ENCODE measurements at regions not wholly inside any gene's neighbourhood (a gene's known extent, or its start where the extent isn't known, plus 50 kb on each side); places are given as distances from the start of the nearest gene placed in this dataset.

- H3K9me3 Mint-ChIP-seq: no peaks in the 10 kb centered on the region
- no peak overlapping the region for H2BK5ac ChIP-seq (ENCODE audit: insufficient read length, low read length)
- no peak for DNase-seq
Measured at GRCh38 chr11:87897921-87898320, 277.3 kb downstream of the RAB38 start.

More at GRCh38 chr11:87897921-87898320, 277.3 kb downstream of the RAB38 start:
- Mint-ChIP-seq H3K27me3 (ENCODE audit: low read depth) (no peaks in the 10 kb centered on the region), H3K4me3 (no peak overlapping the region), H3K27ac (no peak overlapping the region), H3K36me3 (ENCODE audit: insufficient read depth in 1 of 3, low read depth in 3 of 3) (no peaks in the 10 kb centered on the region), H3K4me1 (peaks cover 0 to 6% of the 10 kb centered on the region in 2 experiments; a peak in 2 of 4 replicates)
- Histone ChIP-seq H2AK5ac (ENCODE audit: insufficient read length, low read length) (no peak overlapping the region), H2BK15ac (ENCODE audit: low read depth, low read length) (no peak overlapping the region), H3K79me1 (ENCODE audit: insufficient read depth, low read depth, low read length, poor library complexity, severe bottlenecking) (no peaks in the 10 kb centered on the region), H3K27ac (ENCODE audit: insufficient read length, low read depth, low read length) (no peak overlapping the region), H3K79me2 (ENCODE audit: insufficient read depth, low read length) (no peaks in the 10 kb centered on the region), H4K5ac (ENCODE audit: insufficient read length, low read depth, low read length) (no peak overlapping the region), H3K4ac (ENCODE audit: low read depth, low read length) (no peak overlapping the region), H3K4me1 (ENCODE audit: insufficient read depth, low read length) (no peaks in the 10 kb centered on the region), H3K9ac (ENCODE audit: extremely low read depth, insufficient read length, low read length) (no peak overlapping the region), H3K23ac (ENCODE audit: insufficient read length, low read depth, low read length) (no peak overlapping the region), H2BK20ac (ENCODE audit: low read depth, low read length, poor library complexity, severe bottlenecking) (no peak overlapping the region), H3K14ac (ENCODE audit: insufficient read depth, low read length) (no peak overlapping the region), H2BK12ac (ENCODE audit: insufficient read length, low read depth, low read length) (no peak overlapping the region), H4K91ac (ENCODE audit: insufficient read length, low read depth, low read length) (no peak overlapping the region), H2BK120ac (ENCODE audit: low read depth, low read length, poor library complexity, severe bottlenecking) (no peak overlapping the region), H3T11ph (ENCODE audit: low read length) (no peak overlapping the region), H3K9me3 (ENCODE audit: control insufficient read depth, low read depth, low read length) (no peaks in the 10 kb centered on the region), H4K8ac (replicated peaks; ENCODE audit: insufficient read length, low read depth, low read length) (no peak overlapping the region), H3K18ac (ENCODE audit: insufficient read length, low read depth, low read length) (no peak overlapping the region), H3K27me3 (ENCODE audit: insufficient read depth, low read length) (no peaks in the 10 kb centered on the region), H3K23me2 (ENCODE audit: insufficient read length, low read depth, low read length, poor library complexity, severe bottlenecking) (no peaks in the 10 kb centered on the region), H4K20me1 (ENCODE audit: control insufficient read depth, insufficient read depth, insufficient read length) (no peaks in the 10 kb centered on the region), H2AFZ (ENCODE audit: low read length) (no peak overlapping the region), H3K56ac (ENCODE audit: insufficient read length, low read depth, low read length) (no peak overlapping the region), H3K4me2 (ENCODE audit: insufficient read depth, insufficient read length, low read length) (no peak overlapping the region)
- no peak for TF ChIP-seq CTCF (conservative IDR thresholded peaks at IDR 0.05)
- WGBS (ENCODE audit: extremely low coverage, insufficient read length, low lambda C conversion rate): no CpG with 5 or more reads among the region's 1 CpG

Data from H9 (cell line).